Ovary (tissue), 7 donors: ENCODE measurements at regions not wholly inside any gene's neighbourhood (a gene's known extent, or its start where the extent isn't known, plus 50 kb on each side); places are given as distances from the start of the nearest gene placed in this dataset.

ENCODE experiments used
- DNase-seq, 5 donors: peaks; one replicate each; pipeline ENCODE4 v3.0.0-alpha.2; 2019 to 2020
- H3K27ac ChIP-seq, 2 donors: fragments of 200-600 bp; one replicate each; pipeline versions ENCODE4 v1.5.1 to v1.8.0; 2019 to 2022
- H3K27me3 ChIP-seq: fragments of 200-600 bp; one replicate; pipeline ENCODE4 v1.8.0; 2022
- H3K36me3 ChIP-seq: fragments of 200-600 bp; sonication (generic); one replicate; pipeline ENCODE4 v1.5.1; 2019
- H3K4me1 ChIP-seq: one replicate; pipeline ENCODE4 v1.8.1; 2013; ENCODE audit warnings: mild to moderate bottlenecking, moderate library complexity; ENCODE audit not compliant: insufficient read depth
- H3K4me3 ChIP-seq: fragments of 200-600 bp; sonication (generic); one replicate; pipeline ENCODE4 v1.5.1; 2017
- H3K9me3 ChIP-seq, 2 donors: fragments of 200-600 bp in 1 of 2; sonication (generic) in 1 of 2; one replicate each; pipeline versions ENCODE4 v1.5.1 to v1.8.1; 2013 to 2019; ENCODE audit warnings: mild to moderate bottlenecking in 1 of 2, moderate library complexity in 1 of 2
- CTCF ChIP-seq, 3 donors: fragments of 450-650 bp in 2 of 3; fragments of 200-600 bp in 1 of 3; IDR thresholded peaks; one replicate each; pipeline versions ENCODE4 v1.5.1 to v1.8.0; 2016 to 2022; ENCODE audit warnings: antibody characterized with exemption in 3 of 3, mild to moderate bottlenecking in 1 of 3
- EP300 ChIP-seq: sonication (generic); formaldehyde crosslinking; IDR thresholded peaks from one replicate; pipeline ENCODE4 v1.6.1; 2017; ENCODE audit warnings: antibody characterized with exemption
- POLR2A ChIP-seq: fragments of 450-650 bp; IDR thresholded peaks from one replicate; pipeline ENCODE4 v1.6.1; 2017; ENCODE audit warnings: antibody characterized with exemption, mild to moderate bottlenecking, moderate library complexity
- WGBS, 3 donors: extraction: QIAGEN DNeasy Blood & Tissue Kit in 1 of 3; methylation state at CpG; one replicate each; pipeline versions ENCODE4 v1.1.5 to v1.1.7; 2013 to 2017; 5-methylcytosine and 5-hydroxymethylcytosine counted together
- intact Hi-C, 4 donors: fragments of 100-400 bp; cut with DNase I; formaldehyde crosslinking; loops; one replicate each; pipeline versions ENCODE4 v1.11.0 to v1.15.1; 2022 to 2023
- donor health status: DM: no; HTN: no; CAD: no; lungs with moderate emphysema.
- donor health status: DM: no; HTN: no; CAD: no.
- donor health status: Bipolar disorder and iron deficiency.
- donor health status: DM: no; HTN: no; CAD: no.
- donor health status: DM: yes; HTN: yes; CAD: no.

GRCh38 chr1:94698356-94698755 lies 121.8 kb upstream of the SLC44A3 start:
- Histone ChIP-seq H3K9me3 (no peaks in the 10 kb centered on the region), H3K36me3 (no peaks in the 10 kb centered on the region), H3K27ac (peak overlapping the region in 1 of 2 donors; percentile 59), H3K27me3 (no peaks in the 10 kb centered on the region), H3K4me1 (peaks cover 3% of the 10 kb centered on the region), H3K4me3 (no peak overlapping the region)
- WGBS, 3 donors, result 19 to 40% (median 34%) methylated on average over 2 of the region's 2 CpGs
- TF ChIP-seq CTCF (IDR thresholded peaks at IDR 0.05), result no peak
- no peak for TF ChIP-seq EP300
- no peak for TF ChIP-seq POLR2A
- DNase-seq, result no peak
- intact Hi-C loops, result no loop called here

- no peaks in the 10 kb centered on the region for H3K9me3 ChIP-seq
- intact Hi-C loops, result no loop called here
- no peak for DNase-seq
- no peak overlapping the region for H3K4me3 ChIP-seq
- H3K36me3 ChIP-seq, result no peaks in the 10 kb centered on the region
- peak overlapping the region in 1 of 2 donors; percentile 59 for H3K27ac ChIP-seq
- WGBS, 3 donors, result 84 to 93% (median 87%) methylated on average over 5 of the region's 5 CpGs
- H3K27me3 ChIP-seq, result no peaks in the 10 kb centered on the region
- H3K4me1 ChIP-seq, result peaks cover 3% of the 10 kb centered on the region
- TF ChIP-seq POLR2A (no peak), CTCF (IDR thresholded peaks at IDR 0.05) (no peak), EP300 (no peak)
These were observed 122.3 kb upstream of the SLC44A3 start for GRCh38 chr1:94697839-94698238.

GRCh38 chr1:94694226-94694915 lies 125.8 kb upstream of the SLC44A3 start:
- Histone ChIP-seq H3K27me3 (no peaks in the 10 kb centered on the region), H3K4me3 (no peak overlapping the region), H3K27ac (no peak overlapping the region), H3K4me1 (no peaks in the 10 kb centered on the region), H3K36me3 (no peaks in the 10 kb centered on the region), H3K9me3 (no peaks in the 10 kb centered on the region)
- TF ChIP-seq POLR2A, result no peak
- TF ChIP-seq EP300, result no peak
- no peak for DNase-seq
- intact Hi-C loops, result no loop called here
- WGBS, 3 donors, result 89 to 94% (median 91%) methylated on average over 4 of the region's 4 CpGs

GRCh38 chr1:94693435-94693834 lies 126.7 kb upstream of the SLC44A3 start:
- Histone ChIP-seq H3K27ac (no peak overlapping the region), H3K27me3 (no peaks in the 10 kb centered on the region), H3K4me3 (no peak overlapping the region), H3K4me1 (peaks cover 3% of the 10 kb centered on the region), H3K9me3 (no peaks in the 10 kb centered on the region), H3K36me3 (no peaks in the 10 kb centered on the region)
- intact Hi-C loops, result no loop called here
- 95 to 100% (median 100%) methylated on average over 1 of the region's 1 CpG for WGBS, 3 donors
- TF ChIP-seq CTCF (IDR thresholded peaks at IDR 0.05), result no peak
- no peak for TF ChIP-seq POLR2A
- no peak for TF ChIP-seq EP300
- DNase-seq, result no peak

- H3K4me1 ChIP-seq, result peaks cover 3% of the 10 kb centered on the region
- WGBS, 3 donors, result 86 to 89% (median 88%) methylated on average over 3 of the region's 3 CpGs
- H3K4me3 ChIP-seq, result no peak overlapping the region
- H3K27me3 ChIP-seq, result no peaks in the 10 kb centered on the region
- intact Hi-C loops, result no loop called here
- H3K36me3 ChIP-seq, result no peaks in the 10 kb centered on the region
- H3K9me3 ChIP-seq, result no peaks in the 10 kb centered on the region
- TF ChIP-seq CTCF (IDR thresholded peaks at IDR 0.05), result no peak
- no peak for TF ChIP-seq EP300
- no peak for TF ChIP-seq POLR2A
- no peak overlapping the region for H3K27ac ChIP-seq
- no peak for DNase-seq
These were observed 127.1 kb upstream of the SLC44A3 start for GRCh38 chr1:94693029-94693428.
